ENCODE measurements at regions not wholly inside any gene's neighbourhood (a gene's known extent, or its start where the extent isn't known, plus 50 kb on each side); places are given as distances from the start of the nearest gene placed in this dataset.

DNA sequence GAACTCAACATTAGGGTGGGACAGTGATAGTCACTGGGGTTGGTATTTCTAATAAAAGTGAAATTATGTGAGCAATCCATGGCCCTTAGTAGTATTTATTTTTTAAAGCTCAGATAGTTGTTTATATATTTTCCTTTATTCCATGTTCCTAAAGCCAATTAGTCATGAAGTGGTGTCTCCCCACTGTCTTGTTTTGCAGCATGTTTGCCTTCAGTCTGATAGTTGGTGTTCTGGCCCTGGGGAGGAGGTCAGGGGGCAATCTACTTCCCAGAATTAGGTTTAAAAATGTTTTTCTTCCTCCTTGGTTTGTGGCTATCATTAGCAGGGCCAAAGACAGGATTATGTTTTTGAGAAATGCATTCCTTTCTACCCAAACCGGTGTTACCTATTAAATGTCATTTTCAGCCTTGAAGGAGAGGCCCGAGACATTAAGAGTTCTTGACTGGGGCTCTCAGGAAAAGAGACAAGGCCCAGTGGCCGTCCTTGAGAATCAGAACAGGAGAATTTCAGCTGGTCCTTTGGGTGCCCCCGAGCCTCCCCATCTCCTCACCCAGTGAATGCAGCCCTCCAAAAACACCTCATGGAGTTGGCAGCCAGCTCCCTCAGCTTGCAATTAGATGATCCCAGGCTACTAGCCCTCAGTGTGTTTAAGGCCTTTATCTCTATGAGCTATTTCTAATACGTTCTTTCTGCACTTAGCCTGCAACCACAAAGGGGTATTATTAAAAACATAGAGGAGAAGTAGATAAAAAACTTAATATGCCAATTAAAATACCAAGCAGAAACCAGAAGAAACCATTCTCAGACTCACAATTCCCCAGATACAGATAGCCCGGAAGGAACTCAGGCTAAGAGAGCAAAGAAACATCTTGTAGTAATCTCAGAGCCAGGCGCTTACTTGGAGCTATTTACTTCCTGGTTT, 71.3 kb upstream of the NGF start:
- no peak overlapping the region for H3K4me3 ChIP-seq (ENCODE audit: low read depth, low read length)
- Mint-ChIP-seq H3K27ac (ENCODE audit: unreplicated experiment) (no peak overlapping the region), H3K4me3 (ENCODE audit: unreplicated experiment) (no peak overlapping the region), H3K4me1 (ENCODE audit: low read depth, unreplicated experiment) (peaks cover 16% of the 10 kb centered on the region), H3K9me3 (ENCODE audit: unreplicated experiment) (no peaks in the 10 kb centered on the region), H3K36me3 (ENCODE audit: insufficient read depth, unreplicated experiment) (peaks cover 6% of the 10 kb centered on the region), H3K27me3 (ENCODE audit: insufficient read depth, unreplicated experiment) (no peaks in the 10 kb centered on the region)
- POLR2A ChIA-PET = no interaction called here
- intact Hi-C loops (cut with micrococcal nuclease; ENCODE audit: unreplicated experiment) = no loop called here
- CTCF ChIA-PET = no interaction called here
- no peaks in the 10 kb centered on the region for H3K27me3 ChIP-seq (replicated peaks; ENCODE audit: control insufficient read depth, insufficient read depth, low read length)
- DNase-seq = no peak
- no TSS peak for BruUV-seq (replicated peaks)
- H3K4me1 ChIP-seq = no peaks in the 10 kb centered on the region
- no peaks in the 10 kb centered on the region for H3K36me3 ChIP-seq (ENCODE audit: control insufficient read depth, insufficient read depth, low read length)
- H3K9me3 ChIP-seq = no peaks in the 10 kb centered on the region
- TF ChIP-seq CTCF (IDR thresholded peaks at IDR 0.05; ENCODE audit: insufficient read depth in 1 of 2, low read depth in 1 of 2, low read length in 1 of 2, severe bottlenecking in 1 of 2, unreplicated experiment in 1 of 2) = no peak

GRCh38 chr1:115408533-115408932, 70.5 kb upstream of the NGF start:
- H3K4me1 Mint-ChIP-seq (ENCODE audit: low read depth, unreplicated experiment) = peaks cover 16% of the 10 kb centered on the region
- no peaks in the 10 kb centered on the region for H3K36me3 ChIP-seq (ENCODE audit: control insufficient read depth, insufficient read depth, low read length)
- POLR2A ChIA-PET = no interaction called here
- H3K27me3 Mint-ChIP-seq (ENCODE audit: insufficient read depth, unreplicated experiment) = no peaks in the 10 kb centered on the region
- no peaks in the 10 kb centered on the region for H3K27me3 ChIP-seq (replicated peaks; ENCODE audit: control insufficient read depth, insufficient read depth, low read length)
- CTCF ChIA-PET = no interaction called here
- intact Hi-C loops (cut with micrococcal nuclease; ENCODE audit: unreplicated experiment) = no loop called here
- no peak overlapping the region for H3K4me3 Mint-ChIP-seq (ENCODE audit: unreplicated experiment)
- BruUV-seq (replicated peaks) = no TSS peak
- DNase-seq = no peak
- H3K4me1 ChIP-seq = no peaks in the 10 kb centered on the region
- H3K9me3 Mint-ChIP-seq (ENCODE audit: unreplicated experiment) = no peaks in the 10 kb centered on the region
- H3K4me3 ChIP-seq (ENCODE audit: low read depth, low read length) = no peak overlapping the region
- H3K36me3 Mint-ChIP-seq (ENCODE audit: insufficient read depth, unreplicated experiment) = peaks cover 6% of the 10 kb centered on the region
- no peak overlapping the region for H3K27ac Mint-ChIP-seq (ENCODE audit: unreplicated experiment)
- H3K9me3 ChIP-seq = no peaks in the 10 kb centered on the region
- TF ChIP-seq CTCF (IDR thresholded peaks at IDR 0.05; ENCODE audit: insufficient read depth in 1 of 2, low read depth in 1 of 2, low read length in 1 of 2, severe bottlenecking in 1 of 2, unreplicated experiment in 1 of 2) = no peak

DNA sequence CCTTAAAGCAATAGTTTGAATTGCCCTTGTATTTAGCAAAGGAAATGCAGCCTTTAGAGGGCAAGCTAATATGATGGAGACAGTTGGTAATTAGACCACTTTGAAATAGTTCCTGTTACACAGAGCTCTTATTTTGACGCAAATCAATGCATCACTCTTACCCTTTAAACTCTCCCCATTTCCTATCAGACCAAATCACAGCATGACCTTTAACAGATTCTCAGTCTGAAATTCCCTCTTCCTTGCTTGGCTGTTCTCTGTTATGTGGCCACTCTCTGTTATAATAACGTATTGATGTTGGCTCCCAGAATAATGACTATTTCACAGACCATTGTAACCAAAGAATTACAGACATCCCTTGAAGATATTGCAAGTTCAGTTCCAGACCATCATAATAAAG, 66.9 kb upstream of the NGF start:
- ChIA-PET CTCF (no interaction called here), POLR2A (no interaction called here)
- Mint-ChIP-seq H3K4me1 (ENCODE audit: low read depth, unreplicated experiment) (no peaks in the 10 kb centered on the region), H3K27ac (ENCODE audit: unreplicated experiment) (no peak overlapping the region), H3K27me3 (ENCODE audit: insufficient read depth, unreplicated experiment) (no peaks in the 10 kb centered on the region), H3K9me3 (ENCODE audit: unreplicated experiment) (no peaks in the 10 kb centered on the region), H3K36me3 (ENCODE audit: insufficient read depth, unreplicated experiment) (no peaks in the 10 kb centered on the region), H3K4me3 (ENCODE audit: unreplicated experiment) (no peak overlapping the region)
- BruUV-seq (replicated peaks) = no TSS peak
- Histone ChIP-seq H3K4me1 (peaks cover 4% of the 10 kb centered on the region; the same call in 1 of the 2 replicates), H3K36me3 (ENCODE audit: control insufficient read depth, insufficient read depth, low read length) (no peaks in the 10 kb centered on the region), H3K27me3 (replicated peaks; ENCODE audit: control insufficient read depth, insufficient read depth, low read length) (no peaks in the 10 kb centered on the region), H3K4me3 (ENCODE audit: low read depth, low read length) (no peak overlapping the region), H3K9me3 (no peaks in the 10 kb centered on the region)
- intact Hi-C loops (cut with micrococcal nuclease; ENCODE audit: unreplicated experiment) = no loop called here
- DNase-seq = no peak
- no peak for TF ChIP-seq CTCF (IDR thresholded peaks at IDR 0.05; ENCODE audit: insufficient read depth in 1 of 2, low read depth in 1 of 2, low read length in 1 of 2, severe bottlenecking in 1 of 2, unreplicated experiment in 1 of 2)

Measured in Caco-2 (cell line).